SK-N-SH treated with all-trans-retinoic acid at 6 μM for 48 hours (cell line): ENCODE measurements at regions not wholly inside any gene's neighbourhood (a gene's known extent, or its start where the extent isn't known, plus 50 kb on each side); places are given as distances from the start of the nearest gene placed in this dataset.

Experiments used
- ARNTL ChIP-seq: fragments of 450-650 bp; formaldehyde crosslinking; IDR thresholded peaks from 2 replicates; pipeline ENCODE4 v1.5.0; 2020; ENCODE audit warnings: low read depth, mild to moderate bottlenecking, moderate library complexity, borderline replicate concordance
- ESRRG ChIP-seq: fragments of 250-450 bp; sonication (Bioruptor Pico); IDR thresholded peaks from 2 replicates; pipeline ENCODE4 v1.6.1; 2021; ENCODE audit warnings: mild to moderate bottlenecking
- GLIS3 ChIP-seq: fragments of 250-450 bp; sonication (Bioruptor Pico); IDR thresholded peaks from 2 replicates; pipeline ENCODE4 v1.5.0; 2020; ENCODE audit warnings: mild to moderate bottlenecking, moderate library complexity
- ISL1 ChIP-seq: fragments of 250-450 bp; sonication (Bioruptor Pico); IDR thresholded peaks from 2 replicates; pipeline ENCODE4 v2.1.2; 2022; ENCODE audit warnings: mild to moderate bottlenecking, moderate library complexity
- PPARA ChIP-seq: fragments of 250-450 bp; sonication (Bioruptor Pico); IDR thresholded peaks from 2 replicates; pipeline ENCODE4 v1.5.0; 2020; ENCODE audit warnings: mild to moderate bottlenecking, borderline replicate concordance
- RARB ChIP-seq: fragments of 250-450 bp; sonication (Bioruptor Pico); IDR thresholded peaks from 2 replicates; pipeline ENCODE4 v1.8.0; 2021; ENCODE audit warnings: mild to moderate bottlenecking, moderate library complexity
- ZC3H10 ChIP-seq: fragments of 250-450 bp; sonication (Bioruptor Pico); IDR thresholded peaks from 2 replicates; pipeline ENCODE4 v1.5.1; 2021; ENCODE audit warnings: mild to moderate bottlenecking, moderate library complexity
- TF ChIP-seq, protein P1 (sequence below): fragments of 250-450 bp; sonication (Bioruptor Pico); IDR thresholded peaks from 2 replicates; pipeline ENCODE4 v1.5.1; 2020; ENCODE audit warnings: low read depth, mild to moderate bottlenecking, moderate library complexity
- TF ChIP-seq, protein P2 (sequence below): fragments of 250-450 bp; sonication (Bioruptor Pico); IDR thresholded peaks from 2 replicates; pipeline ENCODE4 v1.8.0; 2020; ENCODE audit warnings: mild to moderate bottlenecking, moderate library complexity, borderline replicate concordance

DNA sequence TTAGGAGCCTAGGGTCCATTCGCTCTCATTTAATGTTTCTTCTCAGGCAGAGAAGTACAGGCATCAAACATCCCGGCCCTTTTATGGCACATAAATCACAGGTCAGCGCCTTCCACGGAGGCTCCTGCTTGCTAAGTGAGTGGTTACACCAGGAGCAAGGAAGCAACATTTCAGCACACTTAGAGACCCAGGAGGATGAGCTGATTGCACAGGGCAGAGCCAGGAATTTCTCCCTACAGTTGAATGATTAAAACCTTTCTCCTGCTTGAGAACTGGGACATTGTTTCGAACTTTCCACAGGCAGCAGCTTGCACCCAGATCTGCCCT lies 233.4 kb downstream of the SPTSSA start:
- no peak for TF ChIP-seq ARNTL
- no peak for TF ChIP-seq RARB
- no peak for TF ChIP-seq GLIS3 (CRISPR knock-in tag)
- TF ChIP-seq, protein P1, sequence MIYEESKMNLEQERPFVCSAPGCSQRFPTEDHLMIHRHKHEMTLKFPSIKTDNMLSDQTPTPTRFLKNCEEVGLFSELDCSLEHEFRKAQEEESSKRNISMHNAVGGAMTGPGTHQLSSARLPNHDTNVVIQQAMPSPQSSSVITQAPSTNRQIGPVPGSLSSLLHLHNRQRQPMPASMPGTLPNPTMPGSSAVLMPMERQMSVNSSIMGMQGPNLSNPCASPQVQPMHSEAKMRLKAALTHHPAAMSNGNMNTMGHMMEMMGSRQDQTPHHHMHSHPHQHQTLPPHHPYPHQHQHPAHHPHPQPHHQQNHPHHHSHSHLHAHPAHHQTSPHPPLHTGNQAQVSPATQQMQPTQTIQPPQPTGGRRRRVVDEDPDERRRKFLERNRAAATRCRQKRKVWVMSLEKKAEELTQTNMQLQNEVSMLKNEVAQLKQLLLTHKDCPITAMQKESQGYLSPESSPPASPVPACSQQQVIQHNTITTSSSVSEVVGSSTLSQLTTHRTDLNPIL (CRISPR knock-in tag) = no peak
- TF ChIP-seq PPARA = no peak
- TF ChIP-seq, protein P2, sequence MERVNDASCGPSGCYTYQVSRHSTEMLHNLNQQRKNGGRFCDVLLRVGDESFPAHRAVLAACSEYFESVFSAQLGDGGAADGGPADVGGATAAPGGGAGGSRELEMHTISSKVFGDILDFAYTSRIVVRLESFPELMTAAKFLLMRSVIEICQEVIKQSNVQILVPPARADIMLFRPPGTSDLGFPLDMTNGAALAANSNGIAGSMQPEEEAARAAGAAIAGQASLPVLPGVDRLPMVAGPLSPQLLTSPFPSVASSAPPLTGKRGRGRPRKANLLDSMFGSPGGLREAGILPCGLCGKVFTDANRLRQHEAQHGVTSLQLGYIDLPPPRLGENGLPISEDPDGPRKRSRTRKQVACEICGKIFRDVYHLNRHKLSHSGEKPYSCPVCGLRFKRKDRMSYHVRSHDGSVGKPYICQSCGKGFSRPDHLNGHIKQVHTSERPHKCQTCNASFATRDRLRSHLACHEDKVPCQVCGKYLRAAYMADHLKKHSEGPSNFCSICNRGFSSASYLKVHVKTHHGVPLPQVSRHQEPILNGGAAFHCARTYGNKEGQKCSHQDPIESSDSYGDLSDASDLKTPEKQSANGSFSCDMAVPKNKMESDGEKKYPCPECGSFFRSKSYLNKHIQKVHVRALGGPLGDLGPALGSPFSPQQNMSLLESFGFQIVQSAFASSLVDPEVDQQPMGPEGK (CRISPR knock-in tag) = no peak
- no peak for TF ChIP-seq ZC3H10 (CRISPR knock-in tag)
- TF ChIP-seq ESRRG (CRISPR knock-in tag) = no peak
- TF ChIP-seq ISL1 (CRISPR knock-in tag) = no peak
